Ascending aorta (tissue), 2 donors: ENCODE measurements at regions not wholly inside any gene's neighbourhood (a gene's known extent, or its start where the extent isn't known, plus 50 kb on each side); places are given as distances from the start of the nearest gene placed in this dataset.

Source experiments
- DNase-seq, 2 donors: peaks; one replicate each; pipeline ENCODE4 v3.0.0-alpha.2; 2019; ENCODE audit warnings: low spot score in 2 of 2
- H3K27ac ChIP-seq, 2 donors: fragments of 200-600 bp; sonication (generic); one replicate each; pipeline ENCODE4 v1.5.1; 2016 to 2017; ENCODE audit warnings: mild to moderate bottlenecking in 1 of 2
- H3K27me3 ChIP-seq: fragments of 200-600 bp; sonication (generic); one replicate; pipeline ENCODE4 v1.5.1; 2017
- H3K36me3 ChIP-seq, 2 donors: fragments of 200-600 bp; sonication (generic); one replicate each; pipeline ENCODE4 v1.5.1; 2016
- H3K4me1 ChIP-seq, 2 donors: fragments of 200-600 bp; sonication (generic); one replicate each; pipeline ENCODE4 v1.5.1; 2016 to 2017; ENCODE audit warnings: mild to moderate bottlenecking in 1 of 2
- H3K4me3 ChIP-seq, 2 donors: fragments of 200-600 bp; sonication (generic); one replicate each; pipeline ENCODE4 v1.5.1; 2016 to 2017; ENCODE audit warnings: mild to moderate bottlenecking in 1 of 2
- H3K9me3 ChIP-seq, 2 donors: fragments of 200-600 bp; sonication (generic); one replicate each; pipeline ENCODE4 v1.5.1; 2016
- CTCF ChIP-seq, 3 experiments: fragments of 200-600 bp in 2 of 3; fragments of 450-650 bp in 1 of 3; sonication (generic) in 2 of 3; IDR thresholded peaks; one replicate each; pipeline ENCODE4 v1.5.1; 2016 to 2019; ENCODE audit warnings: antibody characterized with exemption in 3 of 3, mild to moderate bottlenecking in 1 of 3, moderate library complexity in 1 of 3
- intact Hi-C: fragments of 100-400 bp; cut with DNase I; formaldehyde crosslinking; loops from one replicate; pipeline ENCODE4 v1.15.1; 2023

GRCh38 chr6:71498638-71499037, 210.0 kb downstream of the OGFRL1 start:
- no peaks in the 10 kb centered on the region for H3K9me3 ChIP-seq
- H3K36me3 ChIP-seq, result no peaks in the 10 kb centered on the region
- intact Hi-C loops, result no loop called here
- no peaks in the 10 kb centered on the region for H3K27me3 ChIP-seq
- no peak for DNase-seq
- H3K4me3 ChIP-seq, result no peak overlapping the region
- H3K4me1 ChIP-seq, result peaks cover 0 to 8% of the 10 kb centered on the region in 2 donors
- H3K27ac ChIP-seq, result no peak overlapping the region
- TF ChIP-seq CTCF (IDR thresholded peaks at IDR 0.05), result no peak

- H3K27ac ChIP-seq, result no peak overlapping the region
- intact Hi-C loops, result no loop called here
- H3K36me3 ChIP-seq, result no peaks in the 10 kb centered on the region
- TF ChIP-seq CTCF (IDR thresholded peaks at IDR 0.05), result no peak
- H3K9me3 ChIP-seq, result no peaks in the 10 kb centered on the region
- H3K4me3 ChIP-seq, result no peak overlapping the region
- no peak for DNase-seq
- peaks cover 0 to 8% of the 10 kb centered on the region in 2 donors for H3K4me1 ChIP-seq
- no peaks in the 10 kb centered on the region for H3K27me3 ChIP-seq
These were observed 211.1 kb downstream of the OGFRL1 start for GRCh38 chr6:71499667-71500066.

- no peak overlapping the region for H3K4me3 ChIP-seq
- H3K27me3 ChIP-seq, result no peaks in the 10 kb centered on the region
- H3K9me3 ChIP-seq, result no peaks in the 10 kb centered on the region
- no peak overlapping the region for H3K27ac ChIP-seq
- TF ChIP-seq CTCF (IDR thresholded peaks at IDR 0.05), result no peak
- no peaks in the 10 kb centered on the region for H3K36me3 ChIP-seq
- intact Hi-C loops, result no loop called here
- no peak for DNase-seq
- no peaks in the 10 kb centered on the region for H3K4me1 ChIP-seq
These were observed 213.6 kb downstream of the OGFRL1 start for GRCh38 chr6:71502168-71502567.

- Histone ChIP-seq H3K27me3 (no peaks in the 10 kb centered on the region), H3K27ac (no peak overlapping the region), H3K4me3 (no peak overlapping the region), H3K36me3 (no peaks in the 10 kb centered on the region), H3K4me1 (no peaks in the 10 kb centered on the region), H3K9me3 (no peaks in the 10 kb centered on the region)
- no peak for TF ChIP-seq CTCF (IDR thresholded peaks at IDR 0.05)
- DNase-seq, result no peak
- intact Hi-C loops, result no loop called here
These were observed 214.3 kb downstream of the OGFRL1 start for GRCh38 chr6:71502956-71503355.

GRCh38 chr6:71507183-71507582, 218.6 kb downstream of the OGFRL1 start:
- H3K4me1 ChIP-seq, result peaks cover 0 to 5% of the 10 kb centered on the region in 2 donors
- H3K9me3 ChIP-seq, result no peaks in the 10 kb centered on the region
- H3K27ac ChIP-seq, result no peak overlapping the region
- no peaks in the 10 kb centered on the region for H3K27me3 ChIP-seq
- H3K4me3 ChIP-seq, result no peak overlapping the region
- TF ChIP-seq CTCF (IDR thresholded peaks at IDR 0.05), result no peak
- DNase-seq, result no peak
- H3K36me3 ChIP-seq, result no peaks in the 10 kb centered on the region
- intact Hi-C loops, result no loop called here
